NCI-H187 (cell line): ENCODE measurements at regions not wholly inside any gene's neighbourhood (a gene's known extent, or its start where the extent isn't known, plus 50 kb on each side); places are given as distances from the start of the nearest gene placed in this dataset.
"Not testable (repeated sequence)": the region's sequence is repeated elsewhere in the genome, so short reads cannot be mapped to it uniquely, and the experiment has no call there.

Source experiments
- DNase-seq, 2 experiments: peaks; one replicate each; lab custom pipeline; 2025; lab: John Stamatoyannopoulos, UW

- DNase-seq, result no peak
These were observed 222.5 kb upstream of the TAS2R1 start for GRCh38 chr5:9852671-9853070.

DNA sequence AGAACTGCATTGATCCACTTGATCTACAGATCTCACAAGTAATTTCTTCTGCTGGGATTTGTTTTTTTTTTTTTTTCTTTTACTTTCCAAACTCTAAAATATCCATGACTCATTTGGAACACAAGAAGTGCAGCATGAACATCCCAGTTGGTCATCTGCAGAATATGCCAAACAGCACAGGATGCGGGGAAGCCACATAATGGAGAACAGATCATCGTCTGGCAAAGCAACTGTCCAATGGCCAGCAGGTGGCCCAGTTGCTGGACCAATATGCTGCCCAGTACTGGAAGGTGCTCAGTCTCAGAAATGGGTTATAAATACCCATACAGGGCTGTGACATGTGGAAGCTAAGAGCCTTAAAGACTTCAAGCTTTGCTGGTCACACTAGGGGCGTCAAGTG lies 221.3 kb upstream of the TAS2R1 start:
- DNase-seq, result no peak

DNA sequence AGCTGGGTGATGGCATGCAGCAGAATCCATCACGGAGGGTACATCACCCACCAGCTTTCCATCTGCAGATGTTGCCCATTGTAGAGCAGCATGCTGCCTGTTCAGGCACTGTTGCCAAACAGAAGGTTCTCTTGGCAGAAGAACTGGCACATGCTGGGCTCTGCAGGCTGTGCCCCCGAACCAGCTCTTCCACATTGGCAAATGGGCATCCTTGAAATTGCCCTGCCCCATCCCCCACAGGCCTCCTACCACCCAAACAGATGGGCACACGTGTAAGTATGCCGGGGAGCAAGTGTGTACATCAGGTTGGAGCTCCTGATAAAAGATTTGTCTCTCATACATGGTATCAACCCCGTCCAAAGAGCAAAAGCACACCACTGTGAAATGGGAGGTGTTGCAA lies 220.3 kb upstream of the TAS2R1 start:
- no peak for DNase-seq

DNA sequence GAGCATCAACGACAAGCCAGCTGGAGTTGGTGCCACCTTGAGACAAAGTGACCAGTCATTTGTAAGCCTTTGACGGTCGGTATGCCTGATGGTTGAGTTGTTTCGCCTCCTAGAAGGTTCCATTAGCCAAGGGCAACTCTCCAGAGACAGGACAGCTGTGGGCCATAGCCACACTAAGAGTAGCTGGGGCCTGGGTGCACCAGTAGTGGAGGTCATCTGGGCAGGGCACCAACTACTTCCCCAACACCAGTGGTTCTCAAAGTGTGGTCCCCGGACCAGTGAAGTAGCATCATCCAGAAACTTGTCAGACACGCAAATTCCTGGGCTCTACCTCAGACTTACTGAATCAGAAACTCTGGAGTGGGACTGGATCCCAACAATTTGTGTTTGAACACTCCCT lies 217.5 kb upstream of the TAS2R1 start:
- no peak for DNase-seq

GRCh38 chr5:9845185-9845584 lies 215.0 kb upstream of the TAS2R1 start:
- no peak for DNase-seq

DNA sequence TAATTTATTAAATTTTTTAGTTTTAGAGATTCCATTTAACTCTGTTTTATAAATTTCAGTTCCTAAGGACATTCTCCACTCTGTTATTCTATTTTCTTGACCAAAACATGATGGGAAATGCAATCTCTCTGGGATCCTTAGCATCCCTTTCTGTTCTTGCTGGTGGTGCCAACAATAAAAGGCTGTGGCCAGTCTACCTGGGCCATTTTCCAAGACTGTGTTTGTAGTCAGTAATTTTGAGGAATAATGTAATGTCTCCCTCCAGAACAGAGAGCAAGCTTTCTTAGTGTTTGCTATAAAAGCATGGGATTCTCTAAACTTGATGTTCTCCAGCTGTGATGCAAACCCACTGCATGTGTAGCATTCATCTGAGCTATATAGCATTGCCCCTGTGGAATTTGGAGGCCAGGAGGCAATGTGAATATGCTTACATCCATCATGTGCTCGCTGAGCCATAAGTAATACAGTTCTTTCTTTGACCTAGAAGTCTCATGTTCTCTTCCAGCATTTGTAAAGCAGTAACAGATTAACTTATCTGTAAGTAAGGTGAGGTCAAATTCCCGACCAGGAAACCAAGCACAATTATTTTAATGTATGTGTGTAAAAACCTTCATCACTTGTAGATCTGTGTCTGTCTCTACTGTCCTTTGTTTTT lies 211.5 kb upstream of the TAS2R1 start:
- no peak for DNase-seq

GRCh38 chr5:9838916-9839315 lies 208.8 kb upstream of the TAS2R1 start:
- DNase-seq, result peak; percentile 52 to 76

DNA sequence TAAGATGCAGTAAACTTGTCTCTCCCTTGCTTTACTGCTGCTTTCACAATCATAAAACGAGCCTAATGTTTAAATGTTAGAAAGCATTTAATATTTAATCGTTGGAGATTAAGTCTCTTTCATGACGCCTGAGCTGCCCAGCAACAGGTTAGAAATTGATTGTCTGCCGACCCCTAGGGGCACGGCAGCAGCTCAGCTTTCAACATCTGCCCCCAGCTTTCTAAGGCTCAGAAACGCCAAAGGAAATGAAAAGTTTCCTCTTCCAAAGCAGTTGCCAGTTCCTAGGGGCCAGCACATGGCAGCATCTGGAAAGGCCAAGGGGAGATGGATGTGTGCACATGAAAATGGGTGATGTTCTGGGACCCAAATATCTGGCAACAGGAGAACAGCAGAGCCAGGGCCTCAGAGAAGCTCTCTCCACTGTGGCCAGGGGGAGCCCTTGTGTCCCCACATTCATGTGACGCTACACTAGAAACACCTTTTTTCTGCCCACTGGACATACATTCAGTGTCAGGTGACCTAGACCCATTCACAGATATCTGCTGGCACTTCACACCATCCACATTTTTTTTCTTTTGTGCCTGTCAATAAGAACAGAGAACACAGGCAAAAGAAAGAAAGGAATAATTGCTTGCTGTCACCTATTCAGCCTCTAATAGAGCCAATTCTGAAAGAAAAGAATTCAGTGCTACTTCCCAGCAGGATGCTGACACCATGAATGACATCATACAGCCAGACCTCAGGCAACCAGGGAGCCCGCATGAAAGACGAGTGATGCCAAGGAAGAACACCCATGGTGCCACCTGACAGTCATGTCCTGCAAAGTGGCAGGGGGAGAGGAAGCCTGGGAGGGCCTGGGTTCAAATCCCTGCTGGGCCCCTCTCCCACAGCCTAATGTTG lies 205.0 kb upstream of the TAS2R1 start:
- no peak for DNase-seq

DNA sequence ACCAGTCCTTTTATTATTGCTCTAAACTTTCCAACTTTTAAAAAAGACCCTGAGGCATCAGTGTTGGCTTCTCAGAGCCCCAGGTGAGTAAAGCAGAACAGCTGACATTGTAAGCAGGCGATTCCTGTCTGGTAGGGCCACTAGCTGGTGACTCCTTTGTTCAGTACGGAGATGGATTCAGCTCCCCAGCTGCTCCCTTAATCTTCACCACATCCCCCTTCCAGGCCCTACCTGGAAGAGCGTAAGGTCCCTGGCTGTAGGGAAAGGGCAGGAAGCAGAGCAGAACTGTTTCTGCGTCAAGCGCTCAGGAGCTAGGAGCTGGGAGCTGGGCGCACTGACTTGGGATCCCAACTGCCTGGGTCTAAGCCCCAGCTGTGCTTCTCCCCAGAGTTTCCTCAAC lies 203.7 kb upstream of the TAS2R1 start:
- no peak for DNase-seq

GRCh38 chr5:9832921-9833320 lies 202.8 kb upstream of the TAS2R1 start:
- DNase-seq, result no peak

- no peak for DNase-seq
These were observed 201.7 kb upstream of the TAS2R1 start for GRCh38 chr5:9831823-9832222.

- no peak for DNase-seq
These were observed 200.0 kb upstream of the TAS2R1 start for GRCh38 chr5:9830184-9830583.

DNA sequence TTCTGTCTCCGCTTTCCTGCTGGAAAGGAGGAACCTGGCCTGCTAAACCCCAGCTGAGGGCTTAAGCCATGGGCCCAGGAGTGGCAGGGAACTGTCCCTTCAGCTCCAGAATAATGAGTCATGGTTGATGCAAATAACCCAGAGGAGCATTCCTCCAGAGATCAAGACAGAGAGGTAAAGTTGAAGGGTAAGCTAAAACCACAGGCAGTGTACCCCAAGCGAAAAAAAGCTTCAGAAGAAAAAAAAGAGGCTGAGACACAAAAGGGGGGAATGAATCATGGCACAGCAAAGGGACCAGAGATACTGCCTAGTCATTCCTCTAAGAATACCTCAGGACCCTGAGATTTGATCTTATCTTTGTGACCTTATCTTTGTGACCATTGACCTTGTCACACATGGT lies 199.5 kb upstream of the TAS2R1 start:
- DNase-seq, result no peak

GRCh38 chr5:9820691-9821449 lies 190.7 kb upstream of the TAS2R1 start:
- no peak for DNase-seq

- DNase-seq, result no peak
These were observed 188.2 kb upstream of the TAS2R1 start for GRCh38 chr5:9818340-9818845.

- no peak for DNase-seq
These were observed 187.7 kb upstream of the TAS2R1 start for GRCh38 chr5:9817819-9818218.

DNA sequence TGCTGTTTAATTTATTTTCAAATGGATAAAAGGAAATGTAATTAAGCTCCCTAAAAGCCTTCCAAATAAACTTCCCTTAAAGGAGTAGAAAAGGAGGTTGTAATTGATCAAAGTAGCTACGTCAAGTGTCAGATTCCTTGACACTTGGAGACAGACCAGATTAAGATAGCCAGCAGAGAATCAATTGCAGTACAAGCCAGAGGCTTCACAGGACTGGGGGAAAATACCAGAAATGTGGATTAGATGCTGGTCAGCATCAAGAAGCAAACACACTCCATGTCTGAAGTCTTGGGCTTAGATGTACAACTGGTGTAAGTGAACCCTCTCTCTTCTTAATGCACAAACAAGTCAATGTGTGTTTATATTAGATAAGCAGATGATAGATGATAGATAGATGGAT lies 184.9 kb upstream of the TAS2R1 start:
- no peak for DNase-seq

GRCh38 chr5:9813305-9813704 lies 183.2 kb upstream of the TAS2R1 start:
- DNase-seq, result no peak

GRCh38 chr5:9807366-9807765 lies 177.2 kb upstream of the TAS2R1 start:
- not testable (repeated sequence) for DNase-seq

DNA sequence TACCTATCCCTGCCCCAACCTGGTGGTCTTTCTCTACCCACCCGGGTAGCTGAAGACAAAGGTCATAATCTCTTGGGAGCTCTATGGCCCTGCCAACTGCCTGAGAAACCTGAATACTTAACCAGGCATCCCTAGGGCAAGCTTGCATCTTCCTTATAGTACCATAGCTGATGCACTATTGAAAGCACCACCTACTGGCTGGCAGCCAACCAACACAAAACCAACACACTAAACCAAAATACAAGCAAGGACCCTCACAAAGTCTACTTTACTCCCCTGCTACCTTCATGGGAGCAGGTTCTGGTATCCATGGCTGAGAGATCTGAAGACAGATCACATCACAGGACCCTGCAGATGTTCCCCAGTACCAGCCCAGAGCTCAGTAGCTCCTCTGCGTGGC lies 171.8 kb upstream of the TAS2R1 start:
- no peak for DNase-seq

- no peak for DNase-seq
These were observed 169.5 kb upstream of the TAS2R1 start for GRCh38 chr5:9799606-9800005.

- no peak for DNase-seq
These were observed 160.1 kb upstream of the TAS2R1 start for GRCh38 chr5:9790276-9790675.

- no peak for DNase-seq
These were observed 159.6 kb upstream of the TAS2R1 start for GRCh38 chr5:9789777-9790176.
